ENCODE measurements at regions not wholly inside any gene's neighbourhood (a gene's known extent, or its start where the extent isn't known, plus 50 kb on each side); places are given as distances from the start of the nearest gene placed in this dataset.
"Not testable (repeated sequence)": the region's sequence is repeated elsewhere in the genome, so short reads cannot be mapped to it uniquely, and the experiment has no call there.

- not testable (repeated sequence) for DNase-seq
These were observed 435.2 kb downstream of the ZNF479 start for GRCh38 chr7:56697058-56697457.

DNA sequence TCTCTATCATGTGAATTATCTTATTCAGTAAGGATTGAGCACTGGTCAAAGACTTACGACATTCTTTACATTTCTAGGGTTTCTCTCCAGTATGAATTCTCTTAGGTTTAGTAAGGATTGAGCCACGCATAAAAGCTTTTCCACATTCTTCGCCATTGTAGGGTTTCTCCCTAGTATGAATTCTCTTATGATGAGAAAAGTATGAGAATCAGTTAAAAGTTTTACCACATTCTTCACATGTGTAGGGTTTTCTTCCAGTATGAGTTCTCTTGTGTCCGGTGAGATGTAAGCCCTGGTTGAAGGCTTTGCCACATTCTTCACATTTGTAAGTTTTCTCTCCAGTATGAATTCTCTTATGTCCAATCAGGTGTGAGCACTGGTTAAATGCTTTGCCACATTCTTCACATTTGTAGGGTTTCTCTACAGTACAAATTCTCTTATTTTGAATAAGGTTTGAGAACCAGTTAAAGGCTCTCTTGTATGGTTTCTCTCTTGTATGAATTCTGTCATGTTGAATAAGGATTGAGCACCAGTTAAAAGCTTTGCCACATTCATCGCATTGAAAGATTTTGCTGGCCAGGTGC is 445.9 kb downstream of the ZNF479 start:
- no peak for DNase-seq

GRCh38 chr7:56639173-56639746 is 493.0 kb downstream of the ZNF479 start:
- no peak for DNase-seq

- DNase-seq, result no peak
These were observed 493.7 kb upstream of the NUPR2 start for GRCh38 chr7:56609852-56610355.

GRCh38 chr7:56605146-56605545 is 488.9 kb upstream of the NUPR2 start:
- DNase-seq, result no peak

DNA sequence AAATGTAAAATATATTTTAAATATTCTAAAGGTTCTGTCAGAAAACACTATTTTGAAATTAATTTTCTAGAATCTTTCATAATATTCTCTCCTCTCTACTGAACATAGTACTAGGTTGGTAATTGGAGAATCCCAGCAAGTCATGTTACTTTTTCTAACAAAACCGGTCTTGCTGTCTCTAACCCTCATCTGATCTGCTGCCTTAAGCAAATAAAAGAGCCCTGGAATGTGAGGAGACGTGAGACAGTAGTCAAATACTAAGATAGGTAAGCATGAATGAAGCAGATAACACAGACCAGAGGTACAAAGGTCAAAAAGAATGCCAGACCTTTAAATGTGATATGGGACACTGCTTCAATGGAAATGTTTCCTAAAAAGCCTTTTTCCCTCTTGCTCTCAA is 462.4 kb upstream of the NUPR2 start:
- DNase-seq, result no peak

DNA sequence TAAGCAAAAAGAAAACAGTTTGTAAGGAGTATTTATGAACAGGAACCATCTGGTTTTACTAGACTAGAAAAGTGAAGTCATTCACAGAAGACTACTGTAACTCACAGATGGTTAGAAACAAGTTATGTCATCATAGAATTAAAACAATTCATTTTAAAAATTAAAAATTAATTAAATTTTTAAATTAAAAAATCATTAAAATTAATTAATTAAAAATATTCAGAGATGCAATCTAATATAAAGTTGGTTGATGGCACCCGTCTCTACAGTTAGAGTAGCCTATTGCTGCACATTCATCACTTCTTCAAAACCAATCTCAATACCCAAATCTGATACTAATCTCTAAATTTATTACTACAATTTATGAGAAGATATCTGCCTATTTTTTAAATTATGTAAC is 454.8 kb upstream of the NUPR2 start:
- no peak for DNase-seq

DNA sequence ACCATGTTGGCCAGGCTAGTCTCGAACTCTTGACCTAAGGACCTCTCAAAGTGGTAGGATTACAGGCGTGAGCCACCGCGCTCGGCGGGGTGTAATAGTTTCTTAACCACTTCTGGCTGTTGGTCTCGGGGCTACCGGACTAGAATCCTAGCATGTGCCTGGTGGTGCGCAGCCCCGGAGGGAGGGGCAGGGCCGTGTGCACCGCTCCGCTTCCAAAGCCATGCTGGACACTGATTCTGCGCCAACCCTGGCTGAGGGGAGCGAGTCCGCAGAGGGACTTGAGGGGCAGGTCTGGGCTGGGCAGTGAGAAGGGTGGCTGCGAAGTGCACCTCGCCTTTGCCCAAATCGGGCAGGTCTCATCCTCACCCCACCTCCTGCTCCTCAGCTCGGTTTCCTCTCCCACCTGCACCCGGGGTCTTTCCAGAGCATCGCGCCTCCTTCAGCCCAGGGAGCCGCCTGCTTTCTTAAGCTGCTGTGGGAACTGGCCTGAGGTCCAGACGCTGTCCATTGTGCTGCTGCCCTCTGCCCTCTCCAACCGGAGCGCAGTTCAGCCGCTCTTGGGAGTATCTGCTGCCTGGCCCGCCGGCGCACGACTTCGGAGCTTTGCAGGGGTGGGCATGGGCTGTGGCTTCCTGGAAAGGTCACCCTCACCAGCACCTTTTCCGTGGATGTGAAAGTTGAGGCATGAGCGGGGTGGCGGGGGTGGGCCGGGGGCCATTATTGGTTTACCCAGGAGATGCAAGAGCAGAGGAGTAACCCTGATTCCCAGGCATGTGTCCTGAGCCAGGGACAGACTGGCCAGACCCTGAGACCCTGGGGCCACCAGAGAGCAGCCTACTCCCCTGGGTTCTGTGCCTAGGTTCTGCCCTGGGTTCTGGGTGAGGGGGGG is 422.6 kb upstream of the NUPR2 start:
- DNase-seq, result no peak

DNA sequence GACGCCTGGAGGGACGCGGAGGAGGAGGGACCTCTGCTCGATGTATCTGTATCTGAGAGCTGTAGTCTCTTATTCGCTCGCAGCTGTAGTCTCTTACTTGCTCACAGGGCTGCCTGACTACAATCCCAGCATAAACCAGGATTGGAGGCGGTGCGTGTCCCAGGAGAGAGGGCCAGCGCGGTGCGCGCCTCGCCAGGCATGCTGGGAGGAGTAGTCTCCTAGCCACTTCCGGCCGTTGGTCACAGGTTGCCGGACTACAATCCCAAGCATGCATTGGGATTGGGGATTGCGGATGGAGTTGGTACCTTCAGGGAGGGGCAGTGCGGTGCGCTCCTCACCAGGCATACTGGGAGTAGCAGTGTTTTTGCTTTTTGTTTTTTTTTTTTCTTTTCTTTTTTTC is 421.7 kb upstream of the NUPR2 start:
- DNase-seq, result no peak

DNA sequence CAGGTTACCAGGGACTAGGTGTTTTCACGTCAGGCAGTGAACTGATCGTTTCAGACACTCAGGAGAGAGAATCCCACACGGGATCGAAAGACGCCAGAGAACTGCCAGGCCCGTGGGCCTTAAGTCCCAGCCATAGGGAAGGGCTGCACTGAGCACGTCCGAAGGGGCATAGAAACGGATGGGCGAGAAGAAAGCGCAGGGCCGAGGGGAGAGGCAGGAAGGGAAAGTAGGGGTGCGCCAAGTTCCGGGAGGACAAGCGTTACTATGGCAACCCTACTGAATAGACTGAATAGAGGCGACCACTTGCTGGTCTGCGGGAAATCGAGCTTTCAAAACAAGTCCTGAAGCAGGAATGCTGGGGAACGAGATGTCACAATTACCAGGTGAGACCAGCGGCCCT is 421.3 kb upstream of the NUPR2 start:
- no peak for DNase-seq

DNA sequence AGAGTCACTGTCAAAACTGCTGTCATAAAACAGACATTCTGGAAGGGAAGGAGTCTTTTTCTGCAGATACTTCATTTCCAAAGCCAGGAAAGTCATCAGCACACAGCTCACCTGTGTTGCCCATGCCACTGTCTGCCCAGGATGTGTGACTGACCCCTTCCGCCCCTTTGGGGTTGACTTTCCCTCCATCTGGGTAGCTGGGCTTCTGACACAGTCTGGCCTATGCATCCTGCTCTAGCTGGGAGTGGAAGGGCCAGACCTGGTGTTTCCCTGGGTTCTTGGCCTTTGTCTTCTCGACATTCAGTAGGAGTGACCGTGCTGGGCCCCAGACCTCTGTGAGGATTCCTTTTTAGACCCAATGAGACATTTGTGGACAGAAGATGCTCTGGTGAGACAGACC is 378.9 kb upstream of the NUPR2 start:
- DNase-seq, result no peak

DNA sequence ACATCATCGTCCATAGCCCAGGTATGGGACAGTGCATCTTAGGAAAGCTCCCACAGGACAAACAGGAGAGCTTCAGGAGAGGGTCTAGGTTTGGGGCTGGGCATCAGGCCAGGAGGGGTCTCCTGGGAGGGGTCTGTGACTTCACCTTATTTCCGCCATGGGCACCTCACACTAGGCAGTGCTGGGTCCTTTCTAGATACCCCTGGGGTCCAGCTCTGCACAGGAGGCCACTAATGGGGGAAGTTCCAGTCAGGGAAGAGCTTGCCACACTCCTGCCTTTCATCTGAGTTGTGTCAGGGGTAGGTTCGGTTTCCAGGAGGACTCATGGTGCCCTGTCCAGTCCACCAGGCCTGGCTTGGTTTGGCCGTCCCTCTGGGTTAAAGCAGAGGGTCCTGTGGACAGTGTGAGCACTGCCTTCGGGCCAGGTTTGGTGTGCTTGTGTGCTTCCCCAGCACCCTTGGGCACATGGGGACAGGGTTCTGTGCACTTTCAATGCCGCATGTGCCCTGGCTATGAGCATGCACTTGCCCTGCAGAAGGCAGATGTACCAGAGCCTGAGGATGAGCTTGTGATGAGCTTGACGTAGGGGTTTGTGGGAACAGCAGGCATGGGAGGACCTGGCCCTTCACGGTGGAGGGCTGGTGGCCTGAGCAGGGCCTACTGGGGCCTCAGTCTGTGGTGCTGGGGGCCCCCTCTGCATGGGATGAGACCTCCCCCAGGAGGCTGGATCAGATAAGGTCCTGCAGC is 377.7 kb upstream of the NUPR2 start:
- no peak for DNase-seq

GRCh38 chr7:56493196-56493595 is 377.0 kb upstream of the NUPR2 start:
- no peak for DNase-seq

GRCh38 chr7:56491636-56492425 is 375.6 kb upstream of the NUPR2 start:
- no peak for DNase-seq

- DNase-seq, result no peak
These were observed 367.8 kb upstream of the NUPR2 start for GRCh38 chr7:56483861-56484550.

DNA sequence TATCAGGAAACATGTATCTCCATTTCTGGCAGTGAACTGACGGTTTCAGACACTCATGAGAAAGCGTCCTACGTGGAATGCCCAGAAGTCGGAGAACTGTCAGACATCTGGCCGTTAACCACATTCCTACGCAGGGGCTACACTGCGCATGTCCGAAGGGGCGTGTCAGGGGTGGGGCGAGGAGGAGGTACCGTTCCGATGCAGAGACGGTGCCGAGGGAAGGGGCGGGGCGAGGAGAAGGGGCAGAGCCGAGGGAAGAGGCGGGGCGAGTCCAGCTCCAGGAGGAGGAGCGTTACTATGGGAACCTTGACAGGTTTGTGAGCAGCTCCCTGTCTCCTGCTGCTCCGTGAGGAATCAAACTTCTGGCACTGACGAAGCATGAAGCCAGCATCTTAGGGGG is 366.9 kb upstream of the NUPR2 start:
- no peak for DNase-seq

DNA sequence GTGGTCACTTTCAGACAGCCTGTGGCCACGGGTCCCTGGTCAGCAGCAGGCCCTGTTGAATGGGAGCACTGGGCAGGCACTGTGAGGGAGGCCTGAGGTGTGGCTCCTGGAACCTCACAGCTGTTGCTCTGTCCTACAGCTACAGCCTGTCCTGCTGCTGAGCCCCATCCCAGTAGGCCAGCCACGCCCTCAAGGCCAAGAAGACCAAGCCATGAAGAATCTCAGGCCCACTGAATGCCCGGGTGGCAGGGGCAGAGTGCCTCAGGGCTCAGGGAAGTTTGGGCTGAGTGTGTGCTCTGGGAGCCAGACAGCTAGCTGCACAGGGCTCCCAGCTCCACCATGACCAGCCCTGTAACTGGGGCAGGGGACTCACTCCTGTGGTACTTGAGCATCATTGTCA is 363.5 kb upstream of the NUPR2 start:
- no peak for DNase-seq

DNA sequence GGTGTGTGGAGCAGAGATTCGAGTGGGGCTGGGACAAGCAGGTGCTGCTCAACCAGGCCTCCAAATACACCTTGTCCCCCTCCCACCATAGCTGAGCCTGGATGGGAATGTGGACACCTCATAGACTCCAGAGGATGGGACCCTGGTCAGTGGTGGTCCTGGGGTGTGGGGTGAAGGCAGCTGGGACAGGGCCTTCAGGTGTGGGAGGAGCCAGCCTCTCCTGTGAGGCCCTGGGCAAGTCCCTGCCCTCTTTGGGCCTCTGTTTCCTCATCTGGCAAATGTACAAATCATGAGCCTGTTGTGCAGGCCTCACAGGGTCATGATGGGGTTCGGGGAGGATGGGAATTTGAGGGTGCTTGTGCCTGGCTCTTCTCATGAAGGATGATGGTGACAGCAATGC is 362.9 kb upstream of the NUPR2 start:
- no peak for DNase-seq

DNA sequence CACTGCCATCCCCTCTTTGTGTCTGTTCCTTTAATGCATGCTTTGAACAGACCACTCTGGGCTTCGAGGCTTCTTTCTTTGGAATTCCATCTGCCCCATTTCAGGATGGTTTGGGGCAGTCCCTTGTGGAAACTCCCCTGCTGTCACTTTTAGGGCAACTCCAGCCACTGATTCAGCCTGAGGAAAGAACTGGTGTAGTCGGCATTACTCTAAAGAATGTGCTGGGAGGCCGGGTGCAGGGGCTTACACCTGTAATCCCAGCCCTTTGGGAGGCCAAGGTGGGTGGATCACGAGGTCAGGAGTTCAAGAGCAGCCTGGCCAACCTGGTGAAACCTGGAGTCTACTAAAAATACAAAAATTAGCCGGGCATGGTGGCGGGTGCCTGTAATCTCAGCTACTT is 358.1 kb upstream of the NUPR2 start:
- no peak for DNase-seq

GRCh38 chr7:56471811-56472210 is 355.6 kb upstream of the NUPR2 start:
- DNase-seq, result no peak

- not testable (repeated sequence) for DNase-seq
These were observed 350.6 kb upstream of the NUPR2 start for GRCh38 chr7:56466607-56467525.
